ENCODE measurements at regions not wholly inside any gene's neighbourhood (a gene's known extent, or its start where the extent isn't known, plus 50 kb on each side); places are given as distances from the start of the nearest gene placed in this dataset.

- H3K4me3 ChIP-seq (ENCODE audit: low read depth, low read length) = no peak overlapping the region
- TF ChIP-seq CTCF (IDR thresholded peaks at IDR 0.05; ENCODE audit: low read depth, low read length, missing control alignments) = no peak
Observed at GRCh38 chr5:106720367-106720766, 950.4 kb downstream of the EFNA5 start.

GRCh38 chr5:106699796-106700195 is 970.9 kb downstream of the EFNA5 start:
- H3K4me3 ChIP-seq (ENCODE audit: low read depth, low read length) = no peak overlapping the region
- no peak for TF ChIP-seq CTCF (IDR thresholded peaks at IDR 0.05; ENCODE audit: low read depth, low read length, missing control alignments)
- no peak for DNase-seq (ENCODE audit: low read depth)

More at GRCh38 chr5:106720367-106720766, 950.4 kb downstream of the EFNA5 start:
- no peak for DNase-seq (ENCODE audit: low read depth)

DNA sequence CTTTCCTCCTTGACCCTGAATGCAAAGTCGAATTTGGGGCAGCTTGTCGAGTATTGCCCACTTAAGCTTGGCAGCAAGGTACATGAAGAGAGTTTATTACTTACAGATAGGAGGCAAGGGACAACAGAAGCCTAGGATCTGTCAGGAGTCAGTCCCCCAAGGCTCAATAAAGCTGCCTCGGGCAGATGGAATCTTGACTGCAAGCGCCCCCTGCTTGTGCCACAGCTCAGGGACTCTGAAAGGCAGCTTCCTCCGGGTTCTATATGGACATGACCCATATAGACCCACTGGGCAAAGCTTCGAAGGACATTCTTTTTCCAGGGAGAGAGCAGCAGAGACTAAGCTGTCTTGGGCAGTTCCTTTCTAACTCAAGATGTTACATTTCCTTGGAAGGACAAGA is 971.5 kb downstream of the EFNA5 start:
- DNase-seq (ENCODE audit: low read depth) = no peak
- TF ChIP-seq CTCF (IDR thresholded peaks at IDR 0.05; ENCODE audit: low read depth, low read length, missing control alignments) = no peak
- H3K4me3 ChIP-seq (ENCODE audit: low read depth, low read length) = no peak overlapping the region

GRCh38 chr5:106698169-106698568 is 972.6 kb downstream of the EFNA5 start:
- no peak for DNase-seq (ENCODE audit: low read depth)
- TF ChIP-seq CTCF (IDR thresholded peaks at IDR 0.05; ENCODE audit: low read depth, low read length, missing control alignments) = no peak
- H3K4me3 ChIP-seq (ENCODE audit: low read depth, low read length) = no peak overlapping the region

DNA sequence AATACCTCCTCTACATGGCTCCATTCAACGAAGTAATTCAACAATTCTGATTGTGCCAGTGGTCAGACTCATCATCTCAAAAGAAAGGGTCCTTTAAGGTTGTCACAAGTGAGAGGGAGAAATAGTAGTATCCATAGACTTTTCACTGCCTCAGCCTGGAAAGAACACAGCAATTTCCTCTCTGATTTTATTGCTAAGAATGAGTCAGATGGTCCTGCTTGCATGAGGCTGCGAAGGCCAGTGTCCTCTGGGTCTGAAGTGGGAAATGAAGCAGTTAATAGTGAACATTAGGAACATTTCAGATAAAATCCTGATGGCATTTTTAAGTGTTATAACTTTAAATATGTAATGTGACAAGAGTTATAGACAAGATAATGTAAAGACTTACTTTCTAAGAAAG is 979.0 kb downstream of the EFNA5 start:
- no peak for TF ChIP-seq CTCF (IDR thresholded peaks at IDR 0.05; ENCODE audit: low read depth, low read length, missing control alignments)
- no peak overlapping the region for H3K4me3 ChIP-seq (ENCODE audit: low read depth, low read length)
- DNase-seq (ENCODE audit: low read depth) = no peak

GRCh38 chr5:106690585-106690984 is 980.2 kb downstream of the EFNA5 start:
- DNase-seq (ENCODE audit: low read depth) = no peak
- no peak for TF ChIP-seq CTCF (IDR thresholded peaks at IDR 0.05; ENCODE audit: low read depth, low read length, missing control alignments)
- no peak overlapping the region for H3K4me3 ChIP-seq (ENCODE audit: low read depth, low read length)

GRCh38 chr5:106680330-106680729 is 990.4 kb downstream of the EFNA5 start:
- H3K4me3 ChIP-seq (ENCODE audit: low read depth, low read length) = no peak overlapping the region
- no peak for DNase-seq (ENCODE audit: low read depth)
- no peak for TF ChIP-seq CTCF (IDR thresholded peaks at IDR 0.05; ENCODE audit: low read depth, low read length, missing control alignments)

Data from GM12864 (cell line).